NCI-H2196 (cell line): ENCODE measurements at regions not wholly inside any gene's neighbourhood (a gene's known extent, or its start where the extent isn't known, plus 50 kb on each side); places are given as distances from the start of the nearest gene placed in this dataset.
"Not testable (repeated sequence)": the region's sequence is repeated elsewhere in the genome, so short reads cannot be mapped to it uniquely, and the experiment has no call there.

ENCODE experiments used
- DNase-seq: peaks from one replicate; lab custom pipeline; 2025; ENCODE audit not compliant: unreplicated experiment; lab: John Stamatoyannopoulos, UW

DNA sequence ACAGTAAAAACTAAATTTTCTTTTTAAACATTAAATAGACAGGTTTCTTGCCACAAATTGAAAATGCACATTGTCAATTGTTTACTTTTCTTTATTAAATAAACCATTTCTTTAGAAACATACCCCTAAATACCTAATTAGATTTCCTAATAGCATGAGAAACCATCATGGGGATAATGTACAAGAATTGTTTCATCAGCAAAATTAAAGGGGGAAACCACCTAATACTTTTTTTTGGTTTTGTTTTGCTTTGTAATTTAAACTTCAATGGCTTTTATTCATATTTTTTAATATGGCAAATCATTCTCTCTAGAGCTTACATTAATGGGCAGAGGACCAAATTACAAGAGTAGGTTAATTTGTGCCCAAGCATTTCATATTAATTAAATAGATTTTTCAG lies 987.9 kb downstream of the EPHA7 start:
- DNase-seq, result no peak

- no peak for DNase-seq
Measured at GRCh38 chr6:92428448-92428847, 990.9 kb downstream of the EPHA7 start.

DNA sequence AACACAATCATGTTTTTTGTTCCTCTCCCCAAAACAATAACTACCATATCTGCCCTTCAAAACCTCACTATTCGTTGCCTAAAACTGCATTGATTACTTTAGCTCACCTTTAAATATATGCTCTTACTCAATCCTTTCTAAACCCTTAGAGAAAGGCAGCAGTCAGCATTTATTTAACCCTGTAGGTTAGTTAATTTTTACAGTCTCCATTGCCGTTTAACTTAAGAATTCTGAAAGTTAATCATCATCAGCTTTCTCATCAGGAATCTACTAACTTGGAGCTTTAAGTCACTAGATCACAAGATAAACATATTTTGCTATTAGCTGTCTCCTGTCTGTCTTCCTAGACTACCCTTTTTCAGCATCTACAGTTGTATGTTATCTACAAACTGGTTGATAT lies 991.9 kb downstream of the EPHA7 start:
- DNase-seq, result no peak

DNA sequence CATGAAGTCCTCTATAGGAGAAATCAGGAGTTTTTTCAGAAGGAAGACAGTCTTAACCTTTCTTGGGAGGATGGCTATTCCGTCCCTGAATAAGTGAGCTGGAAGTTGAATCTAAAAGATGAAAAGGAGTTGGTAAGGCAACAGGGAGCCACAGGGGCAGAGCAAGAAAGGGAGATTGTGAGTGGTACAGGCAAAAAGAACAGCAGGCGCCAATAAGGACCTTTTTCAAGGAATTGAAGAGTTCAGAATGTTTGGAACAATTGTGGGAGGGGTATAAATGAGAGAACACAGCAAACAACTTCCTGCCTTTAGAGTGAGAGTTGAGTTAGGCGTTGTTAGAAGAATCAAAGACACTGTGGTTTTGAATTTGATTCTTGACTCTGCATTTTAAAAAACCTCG lies 1003.7 kb downstream of the EPHA7 start:
- DNase-seq, result no peak

DNA sequence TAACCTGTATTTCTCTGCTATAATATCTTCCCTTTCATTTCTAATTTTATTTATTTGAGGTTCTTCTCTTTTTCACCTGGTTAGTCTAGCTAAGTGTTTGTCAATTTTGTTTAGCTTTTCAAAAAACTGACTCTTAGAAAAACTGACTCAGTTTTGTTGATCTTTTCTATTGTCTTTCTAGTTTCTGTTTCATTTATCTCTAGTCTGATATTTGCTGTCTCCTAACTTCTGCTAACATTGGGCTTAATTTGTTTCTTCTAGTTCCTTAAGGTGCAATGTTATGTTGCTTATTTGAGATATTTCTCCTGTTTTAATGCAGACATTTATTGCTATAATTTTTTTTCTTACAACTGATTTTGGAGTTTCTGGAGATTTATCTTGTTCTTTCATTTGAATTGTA lies 1011.0 kb downstream of the EPHA7 start:
- DNase-seq, result no peak

GRCh38 chr6:92404281-92404680 lies 1015.1 kb downstream of the EPHA7 start:
- DNase-seq, result no peak

DNA sequence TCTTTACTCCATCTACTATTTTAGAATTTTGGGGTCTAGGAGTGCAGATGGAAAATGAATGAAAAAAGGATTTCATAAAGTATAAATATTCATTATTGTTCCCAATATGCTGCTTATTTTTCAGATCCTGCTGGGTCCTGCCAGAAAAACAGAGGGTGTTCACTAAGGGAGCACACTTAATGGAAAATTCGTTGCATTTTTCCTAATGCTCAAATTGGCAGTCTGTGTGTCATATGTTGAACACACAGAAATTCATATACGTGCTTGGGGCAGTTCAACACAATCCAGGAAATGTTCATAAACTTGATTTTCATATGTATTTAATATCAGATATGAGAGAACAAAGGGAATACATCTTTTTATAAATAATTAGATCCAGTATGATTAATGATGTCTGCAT lies 1019.4 kb downstream of the EPHA7 start:
- no peak for DNase-seq

GRCh38 chr6:92388706-92389105 lies 1030.7 kb downstream of the EPHA7 start:
- DNase-seq, result not testable (repeated sequence)

DNA sequence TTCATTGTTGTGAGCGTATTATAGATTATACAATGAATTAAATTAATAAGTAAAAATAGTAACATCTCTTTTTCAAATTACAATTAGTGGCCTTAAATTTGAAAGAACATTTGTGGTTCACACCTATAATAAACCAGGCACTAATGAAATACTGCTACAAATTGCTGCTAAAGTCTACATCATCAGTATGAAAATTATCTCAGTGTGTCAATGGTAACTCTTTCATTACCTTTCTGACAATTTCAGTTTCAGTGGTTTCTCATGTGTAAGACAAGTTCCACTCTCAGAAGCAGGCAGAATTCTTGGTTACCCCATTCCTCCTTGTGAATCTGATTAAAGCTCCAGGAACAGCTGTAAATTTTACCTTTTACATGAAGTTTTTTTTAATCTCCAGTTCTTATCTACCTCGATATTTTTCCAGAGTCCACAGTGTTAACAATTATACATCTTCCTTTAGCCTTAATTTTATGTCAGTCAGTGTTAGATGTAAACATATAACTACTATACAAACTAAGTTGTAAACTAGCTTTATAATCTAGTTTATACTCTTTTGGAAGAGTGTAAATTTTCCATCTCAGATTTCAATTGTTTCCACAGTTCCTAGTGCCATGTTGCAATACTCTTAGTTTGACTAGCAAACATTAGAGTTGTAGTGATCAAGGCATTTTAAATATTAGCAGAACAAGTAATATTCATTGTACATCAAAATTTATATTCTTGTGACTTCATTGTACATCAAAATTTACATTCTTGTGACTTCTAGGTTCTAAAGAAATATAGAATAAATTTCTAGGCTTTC lies 1038.4 kb downstream of the EPHA7 start:
- no peak for DNase-seq

GRCh38 chr6:92377137-92377536 lies 1042.2 kb downstream of the EPHA7 start:
- no peak for DNase-seq

DNA sequence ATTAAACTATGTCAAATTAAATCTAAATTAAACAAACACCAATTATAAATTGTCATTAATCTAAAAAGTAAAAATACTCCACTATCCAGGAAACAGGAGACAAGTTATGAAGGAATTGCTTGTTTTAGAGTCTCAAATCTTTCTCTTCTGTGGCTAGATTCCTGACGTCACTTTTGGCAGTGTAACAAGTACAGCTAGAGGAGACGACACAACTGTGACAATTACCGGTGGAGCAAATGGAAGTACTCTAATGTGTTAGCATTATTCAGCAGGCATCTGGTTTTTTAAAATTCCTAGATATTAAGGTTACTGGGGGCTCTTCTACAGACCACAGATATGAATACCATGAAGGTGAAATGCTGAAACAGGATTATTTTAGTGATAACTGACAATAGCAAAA lies 1042.7 kb downstream of the EPHA7 start:
- DNase-seq, result no peak

DNA sequence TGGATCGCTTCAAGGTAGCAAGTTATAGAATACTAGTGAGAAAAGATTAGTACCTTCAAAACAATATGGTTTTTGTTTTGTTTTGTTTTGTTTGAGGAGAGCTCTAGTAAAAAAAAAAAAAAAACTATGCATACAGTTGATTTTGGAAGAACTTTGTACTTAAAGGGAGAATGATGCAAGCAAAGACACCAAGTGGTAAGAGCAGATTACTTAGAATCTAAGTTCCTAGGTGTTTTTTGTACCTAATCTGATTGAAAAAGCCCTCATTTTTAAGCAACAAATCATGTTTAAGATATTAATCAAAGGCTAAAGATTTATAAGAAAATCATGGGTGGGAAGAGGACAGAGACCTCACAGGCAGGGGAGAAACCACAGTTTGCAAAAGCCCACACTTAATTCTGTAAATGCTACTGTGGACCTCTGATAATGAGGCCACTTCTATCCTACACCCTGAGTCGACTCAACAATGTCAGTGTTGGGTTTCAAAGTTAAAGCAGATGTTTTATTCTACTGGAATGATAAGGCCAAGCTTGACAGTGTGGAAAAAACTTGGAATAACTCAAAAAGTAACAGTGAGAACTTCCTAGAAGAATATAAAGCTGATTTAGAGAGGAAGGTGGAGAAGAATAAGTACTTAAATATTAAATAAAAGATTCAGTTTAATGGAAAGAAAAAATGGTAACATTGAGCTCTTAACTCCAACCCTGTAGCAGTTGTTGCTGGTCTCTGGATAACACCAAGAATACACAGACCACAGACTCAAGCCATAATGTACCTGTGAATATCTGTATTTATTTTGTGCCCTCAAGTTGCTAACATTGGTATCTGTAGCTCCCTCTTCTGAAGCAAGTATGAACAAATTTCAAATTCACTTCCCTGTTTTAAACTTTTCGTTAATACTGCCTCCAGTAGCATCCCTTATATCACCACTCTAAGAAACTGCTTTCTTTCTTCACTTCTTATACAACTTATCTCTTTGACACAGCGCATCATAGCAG lies 1047.8 kb downstream of the EPHA7 start:
- DNase-seq, result no peak

GRCh38 chr6:92369309-92369708 lies 1050.0 kb downstream of the EPHA7 start:
- DNase-seq, result no peak

DNA sequence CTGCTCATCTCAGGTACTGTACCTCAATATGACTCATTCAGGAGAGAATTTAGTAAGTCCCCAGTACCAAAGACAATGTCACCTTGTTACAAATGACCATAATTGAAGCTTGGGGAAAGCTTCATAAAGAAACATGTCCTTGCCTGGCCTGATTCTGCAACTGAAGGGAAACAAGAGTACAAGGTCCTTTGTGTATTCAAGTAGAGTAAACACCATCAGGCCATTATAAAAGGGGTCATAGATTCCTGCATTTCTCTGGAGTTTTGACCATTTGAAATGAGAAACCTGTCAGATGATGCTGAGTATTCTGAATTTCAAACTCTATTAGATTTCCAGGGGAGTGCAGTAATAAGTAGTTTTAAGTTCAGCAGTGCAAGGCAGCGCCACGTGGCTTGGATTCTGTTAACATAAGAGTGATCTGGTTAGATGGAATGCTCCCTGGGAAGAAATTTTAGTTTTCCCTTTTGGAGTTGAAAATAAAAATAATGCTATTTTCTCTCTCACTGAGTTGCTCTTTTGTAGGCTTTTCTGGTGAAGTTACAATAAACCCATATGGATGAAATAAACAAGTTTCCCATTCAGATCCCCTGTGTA lies 1054.3 kb downstream of the EPHA7 start:
- DNase-seq, result no peak

DNA sequence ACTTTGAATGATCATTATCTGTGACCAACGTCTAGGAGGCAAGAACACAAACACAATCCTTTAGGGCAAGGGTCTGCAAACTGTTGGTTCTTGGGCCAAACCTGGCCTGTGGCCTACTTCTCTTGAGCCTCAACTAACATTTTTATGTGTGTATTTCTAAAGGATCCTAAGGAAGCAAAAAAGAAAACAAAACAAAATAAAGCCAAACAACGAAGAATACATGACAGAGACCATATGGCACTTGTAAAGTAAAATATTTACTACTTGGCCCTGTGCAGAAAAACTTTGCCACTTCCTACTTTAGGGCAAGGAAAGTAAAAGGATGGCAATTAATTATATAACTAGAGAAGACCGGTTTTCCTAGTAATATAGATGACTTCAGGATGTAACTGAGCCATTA lies 1056.2 kb downstream of the EPHA7 start:
- no peak for DNase-seq

GRCh38 chr6:92362404-92362803 lies 1057.0 kb downstream of the EPHA7 start:
- DNase-seq, result no peak

DNA sequence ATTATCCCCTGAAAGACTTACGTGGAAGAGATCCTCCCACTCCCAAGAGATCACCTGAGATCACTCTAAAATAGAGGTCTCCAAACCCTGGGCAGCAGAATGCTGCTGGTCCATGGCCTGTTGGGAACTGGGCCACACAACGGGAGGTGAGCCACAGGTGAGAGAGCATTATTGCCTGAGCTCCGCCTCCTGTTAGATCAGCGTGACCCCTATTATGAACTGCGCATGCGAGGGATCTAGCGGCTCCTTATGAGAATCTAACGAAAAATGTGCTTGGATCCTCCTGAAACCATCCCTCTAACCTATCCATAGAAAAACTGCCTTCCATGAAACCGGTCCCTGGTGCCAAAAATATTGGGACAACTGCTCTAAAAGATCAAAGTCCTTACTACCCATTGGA lies 1057.4 kb downstream of the EPHA7 start:
- no peak for DNase-seq

DNA sequence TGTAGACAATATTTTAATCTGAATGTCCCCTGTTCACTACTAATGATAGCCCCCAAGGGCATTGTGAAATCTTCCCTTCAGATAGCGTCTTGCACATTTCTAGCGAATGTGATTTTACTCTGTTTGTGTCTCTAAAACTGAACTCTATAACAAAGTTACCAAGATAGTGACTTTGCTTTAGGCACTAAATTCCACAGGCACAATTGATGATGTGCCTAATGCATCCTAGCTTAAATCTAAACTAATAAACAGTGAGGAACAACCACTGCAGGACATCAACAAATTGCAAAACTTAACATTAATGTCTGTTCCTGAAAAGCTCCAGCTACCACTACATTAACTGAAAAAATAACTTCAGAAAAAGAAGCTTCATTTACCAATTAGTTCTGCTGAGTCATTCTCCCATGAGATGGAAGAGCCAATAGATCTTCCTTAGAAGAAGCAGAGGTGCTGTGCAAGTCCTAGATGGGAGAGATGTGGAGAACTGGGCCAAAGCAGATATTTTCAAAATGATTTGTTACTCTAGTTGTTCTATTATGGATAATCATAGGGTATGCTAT lies 1065.0 kb downstream of the EPHA7 start:
- no peak for DNase-seq

GRCh38 chr6:92352130-92352529 lies 1067.2 kb downstream of the EPHA7 start:
- no peak for DNase-seq

GRCh38 chr6:92341201-92341600 lies 1078.2 kb downstream of the EPHA7 start:
- no peak for DNase-seq

DNA sequence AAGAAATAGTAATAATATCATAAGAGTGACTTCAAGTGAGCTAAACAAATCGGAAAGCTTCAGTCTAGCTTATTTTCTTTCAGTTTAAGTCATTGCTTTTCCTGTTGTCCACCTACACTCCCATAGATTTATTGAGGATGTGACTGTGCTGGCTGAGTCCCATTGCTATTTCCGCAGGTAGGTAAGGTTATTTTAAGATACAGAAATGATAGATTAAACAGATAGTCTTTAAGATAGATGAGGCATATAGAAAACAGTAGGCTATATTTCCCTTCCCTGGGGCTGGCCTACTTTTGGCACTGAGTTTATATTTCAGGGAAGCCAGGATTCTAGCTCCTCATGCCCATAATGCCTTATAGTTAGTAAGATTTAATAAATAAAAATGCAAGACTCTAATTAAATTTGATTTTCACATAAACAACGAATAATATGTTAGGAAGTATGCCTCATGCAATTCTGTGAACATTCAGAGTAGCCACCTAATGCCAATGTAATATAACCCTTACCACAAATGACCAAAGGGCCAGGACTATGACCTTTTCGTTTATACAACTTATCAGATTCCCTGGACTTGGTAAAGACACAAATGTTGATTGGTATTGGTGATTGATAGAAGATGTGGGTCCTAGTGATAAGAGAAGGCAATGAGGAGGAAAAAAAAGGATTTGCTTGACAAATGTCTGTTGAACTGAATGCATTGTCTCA lies 1079.3 kb downstream of the EPHA7 start:
- DNase-seq, result no peak
